ENCODE measurements at regions not wholly inside any gene's neighbourhood (a gene's known extent, or its start where the extent isn't known, plus 50 kb on each side); places are given as distances from the start of the nearest gene placed in this dataset.

GRCh38 chr3:139288266-139288821 is 55.5 kb upstream of the MRPS22 start:
- Mint-ChIP-seq H3K36me3 (no peaks in the 10 kb centered on the region), H3K9me3 (no peaks in the 10 kb centered on the region), H3K4me1 (no peaks in the 10 kb centered on the region), H3K27me3 (no peaks in the 10 kb centered on the region), H3K4me3 (no peak overlapping the region), H3K27ac (no peak overlapping the region)
- ATAC-seq (replicated peaks) = no peak
- DNase-seq = no peak

- DNase-seq (no peak), ATAC-seq (replicated peaks) (no peak)
- Mint-ChIP-seq H3K27ac (no peak overlapping the region), H3K9me3 (no peaks in the 10 kb centered on the region), H3K36me3 (no peaks in the 10 kb centered on the region), H3K4me3 (no peak overlapping the region), H3K27me3 (peaks cover 0 to 3% of the 10 kb centered on the region in 2 donors), H3K4me1 (no peaks in the 10 kb centered on the region)
Observed at GRCh38 chr3:139289860-139290524, 53.8 kb upstream of the MRPS22 start.

- Mint-ChIP-seq H3K9me3 (no peaks in the 10 kb centered on the region), H3K4me3 (no peak overlapping the region), H3K4me1 (no peaks in the 10 kb centered on the region), H3K27me3 (peaks cover 0 to 12% of the 10 kb centered on the region in 2 donors), H3K36me3 (no peaks in the 10 kb centered on the region), H3K27ac (no peak overlapping the region)
- DNase-seq (no peak), ATAC-seq (replicated peaks) (no peak)
Observed at GRCh38 chr3:139291276-139292051, 52.4 kb upstream of the MRPS22 start.

- H3K36me3 Mint-ChIP-seq = no peaks in the 10 kb centered on the region
- peaks cover 0 to 12% of the 10 kb centered on the region in 2 donors for H3K27me3 Mint-ChIP-seq
- H3K4me1 Mint-ChIP-seq = no peaks in the 10 kb centered on the region
- ATAC-seq (replicated peaks) (no peak), DNase-seq (no peak)
- H3K27ac Mint-ChIP-seq = no peak overlapping the region
- no peaks in the 10 kb centered on the region for H3K9me3 Mint-ChIP-seq
- H3K4me3 Mint-ChIP-seq = no peak overlapping the region
Observed at GRCh38 chr3:139292192-139292591, 51.6 kb upstream of the MRPS22 start.

GRCh38 chr3:139292711-139293664 is 50.8 kb upstream of the MRPS22 start:
- no peak overlapping the region for H3K4me3 Mint-ChIP-seq
- H3K27ac Mint-ChIP-seq = no peak overlapping the region
- H3K36me3 Mint-ChIP-seq = no peaks in the 10 kb centered on the region
- H3K9me3 Mint-ChIP-seq = no peaks in the 10 kb centered on the region
- no peak for ATAC-seq (replicated peaks)
- H3K4me1 Mint-ChIP-seq = no peaks in the 10 kb centered on the region
- H3K27me3 Mint-ChIP-seq = peaks cover 0 to 12% of the 10 kb centered on the region in 2 donors
- no peak for DNase-seq

- Mint-ChIP-seq H3K27ac (no peak overlapping the region), H3K4me1 (no peaks in the 10 kb centered on the region), H3K27me3 (peaks cover 0 to 12% of the 10 kb centered on the region in 2 donors), H3K4me3 (no peak overlapping the region), H3K9me3 (no peaks in the 10 kb centered on the region), H3K36me3 (no peaks in the 10 kb centered on the region)
- DNase-seq = no peak
- no peak for ATAC-seq (replicated peaks)
Observed at GRCh38 chr3:139293665-139294023, 50.2 kb upstream of the MRPS22 start.

Measured in stimulated activated naive B cell treated with anti-CD40 and anti-IgM and Interleukin-4, amounts not matched to agents 10 μg/mL and 1 μg/mL and 100 μg/mL, for 72 hours (primary cell).